Bronchial epithelial cell (primary cell): ENCODE measurements at regions not wholly inside any gene's neighbourhood (a gene's known extent, or its start where the extent isn't known, plus 50 kb on each side); places are given as distances from the start of the nearest gene placed in this dataset.

Experiments
- DNase-seq: peaks from one replicate; pipeline ENCODE4 v3.0.0-alpha.2; 2010; ENCODE audit warnings: low read depth
- FAIRE-seq: peaks from 2 replicates; lab custom pipeline; 2011; peaks lifted over from hg19 to GRCh38; lab: Jason Lieb, UNC
- H3K27me3 ChIP-seq: 2 replicates; pipeline ENCODE4 v1.5.1; 2011; ENCODE audit warnings: low read length; ENCODE audit not compliant: control insufficient read depth, insufficient read depth
- H3K36me3 ChIP-seq: 2 replicates; pipeline ENCODE4 v1.5.1; 2011; ENCODE audit warnings: low read length; ENCODE audit not compliant: control insufficient read depth, insufficient read depth
- H3K4me3 ChIP-seq: 2 replicates; pipeline ENCODE4 v1.5.1; 2011; ENCODE audit warnings: mild to moderate bottlenecking, low read depth, low read length, control low read depth
- CTCF ChIP-seq: IDR thresholded peaks from 2 replicates; pipeline ENCODE4 v1.5.1; 2011; ENCODE audit warnings: mild to moderate bottlenecking, moderate library complexity, low read length, control low read depth, inconsistent platforms; ENCODE audit not compliant: insufficient read depth, severe bottlenecking

DNA sequence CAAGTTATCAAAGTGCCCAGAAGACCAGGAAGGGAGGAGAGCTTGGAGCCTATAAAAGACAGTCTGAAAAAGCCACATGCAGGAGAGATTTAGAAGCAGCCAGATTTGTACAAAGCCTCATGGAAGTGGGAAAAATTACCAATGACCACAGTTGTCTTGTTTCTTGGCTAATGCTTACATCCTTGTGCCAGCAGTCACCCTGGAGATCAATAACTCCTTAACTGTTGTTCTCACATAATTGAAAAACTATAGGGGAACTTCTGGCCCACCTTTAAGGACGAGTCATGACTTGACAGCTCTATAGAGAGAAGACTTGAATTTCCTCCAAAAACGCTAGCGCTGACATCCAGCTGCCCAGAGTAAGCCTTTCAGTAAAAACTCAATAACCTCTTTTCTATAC, 313.1 kb downstream of the GALC start:
- H3K36me3 ChIP-seq = no peaks in the 10 kb centered on the region
- H3K27me3 ChIP-seq = no peaks in the 10 kb centered on the region
- no peak overlapping the region for H3K4me3 ChIP-seq
- TF ChIP-seq CTCF = no peak
- FAIRE-seq (no peak), DNase-seq (no peak)

GRCh38 chr14:87678624-87679023, 314.4 kb downstream of the GALC start:
- FAIRE-seq (no peak), DNase-seq (no peak)
- no peak overlapping the region for H3K4me3 ChIP-seq
- no peak for TF ChIP-seq CTCF
- H3K36me3 ChIP-seq = no peaks in the 10 kb centered on the region
- H3K27me3 ChIP-seq = no peaks in the 10 kb centered on the region

DNA sequence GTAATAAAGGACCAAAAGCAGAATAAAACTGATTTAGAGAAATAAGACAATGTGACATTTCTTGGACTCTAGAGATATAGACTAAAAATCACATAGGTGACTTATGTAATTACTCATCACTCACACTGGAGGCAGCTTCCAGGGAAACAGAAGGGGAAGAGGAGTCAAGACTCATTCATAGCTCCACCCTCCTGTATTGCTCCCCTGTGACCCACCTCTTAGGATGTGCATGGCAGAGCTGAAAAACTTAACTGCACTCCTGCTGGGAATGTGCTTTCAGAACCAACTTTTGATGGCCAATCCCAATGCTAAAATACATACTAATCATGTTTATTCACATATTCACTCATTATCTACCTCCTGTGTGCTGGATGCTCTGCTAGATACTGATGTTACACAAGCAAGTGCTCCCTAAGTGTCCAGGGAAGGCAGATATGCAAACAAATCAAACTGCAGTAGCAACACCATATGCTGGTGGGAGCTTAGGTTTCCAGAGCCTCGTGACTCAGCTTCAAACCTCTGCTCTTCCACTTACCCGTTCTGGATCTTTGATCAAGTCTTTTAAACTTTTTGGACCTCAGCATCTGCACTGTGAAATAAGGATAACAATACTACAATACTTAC, 316.1 kb downstream of the GALC start:
- FAIRE-seq = no peak
- Histone ChIP-seq H3K36me3 (no peaks in the 10 kb centered on the region), H3K27me3 (no peaks in the 10 kb centered on the region), H3K4me3 (no peak overlapping the region)
- no peak for DNase-seq
- TF ChIP-seq CTCF = no peak

DNA sequence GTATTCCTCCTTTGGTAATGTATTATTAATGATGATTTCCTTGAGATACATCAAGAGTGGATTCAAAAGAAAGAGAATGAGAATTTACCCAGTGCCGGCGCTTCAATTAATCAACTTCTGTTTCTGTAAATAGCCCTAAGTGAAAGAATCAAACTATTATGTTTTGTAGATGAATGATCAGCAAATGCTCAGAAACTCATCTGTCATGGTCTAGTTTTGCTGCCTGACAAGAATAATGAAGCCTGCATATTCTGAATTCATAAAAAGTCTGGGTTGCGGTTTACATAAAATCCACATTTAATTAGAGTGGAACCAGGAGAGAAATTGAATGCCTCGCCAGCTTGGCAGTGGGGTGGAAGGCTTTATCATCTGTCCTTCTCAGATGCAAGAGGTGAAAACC, 325.3 kb downstream of the GALC start:
- DNase-seq = no peak
- Histone ChIP-seq H3K27me3 (no peaks in the 10 kb centered on the region), H3K36me3 (no peaks in the 10 kb centered on the region), H3K4me3 (no peak overlapping the region)
- no peak for FAIRE-seq
- no peak for TF ChIP-seq CTCF

DNA sequence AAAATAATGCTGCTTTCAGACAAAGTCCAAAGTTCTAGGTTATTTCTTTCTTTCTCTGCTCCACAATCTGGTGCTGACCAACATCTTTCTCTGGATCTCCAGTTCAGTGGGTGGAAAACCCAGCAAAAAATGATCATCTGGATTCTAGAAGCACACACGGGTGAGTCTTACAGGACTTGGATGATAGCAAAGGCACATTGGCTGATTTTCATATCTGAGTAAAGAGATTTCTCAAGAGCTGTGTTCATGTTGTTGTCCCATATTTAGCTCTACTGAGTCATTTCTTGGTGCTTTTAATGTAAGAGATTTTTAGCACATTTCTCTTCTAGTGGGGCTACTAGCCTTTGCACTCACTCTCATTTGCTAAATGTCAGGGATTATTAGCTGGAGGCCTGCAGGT, 336.7 kb downstream of the GALC start:
- Histone ChIP-seq H3K4me3 (no peak overlapping the region), H3K36me3 (no peaks in the 10 kb centered on the region), H3K27me3 (no peaks in the 10 kb centered on the region)
- FAIRE-seq (no peak), DNase-seq (no peak)
- TF ChIP-seq CTCF = no peak

- Histone ChIP-seq H3K4me3 (no peak overlapping the region), H3K27me3 (no peaks in the 10 kb centered on the region), H3K36me3 (no peaks in the 10 kb centered on the region)
- no peak for TF ChIP-seq CTCF
- DNase-seq = no peak
- no peak for FAIRE-seq
These were observed 340.7 kb downstream of the GALC start for GRCh38 chr14:87652278-87652677.
